Keratinocyte (primary cell): ENCODE measurements at regions not wholly inside any gene's neighbourhood (a gene's known extent, or its start where the extent isn't known, plus 50 kb on each side); places are given as distances from the start of the nearest gene placed in this dataset.

Experiments used
- DNase-seq: peaks from one replicate; pipeline ENCODE4 v3.0.0-alpha.2; 2011; ENCODE audit warnings: low read depth, missing footprints, low spot score
- FAIRE-seq: peaks from 2 replicates; lab custom pipeline; 2011; peaks lifted over from hg19 to GRCh38; lab: Jason Lieb, UNC
- H2AFZ ChIP-seq: 2 replicates; pipeline ENCODE4 v1.6.0; 2012; ENCODE audit warnings: low read length, control low read depth, inconsistent platforms; ENCODE audit not compliant: control insufficient read depth
- H3K27ac ChIP-seq: 2 replicates; pipeline ENCODE4 v1.5.1; 2011; ENCODE audit warnings: low read length; ENCODE audit not compliant: control insufficient read depth, insufficient read depth
- H3K27me3 ChIP-seq: 3 replicates; pipeline ENCODE4 v1.6.0; 2011; ENCODE audit warnings: low read length; ENCODE audit not compliant: control insufficient read depth, insufficient read depth; ENCODE audit errors: extremely low read depth
- H3K36me3 ChIP-seq, 2 experiments: 2 replicates in 1 of 2; 3 replicates in 1 of 2; pipeline ENCODE4 v1.5.1; 2011; ENCODE audit warnings: low read length in 2 of 2, mild to moderate bottlenecking in 1 of 2; ENCODE audit not compliant: control insufficient read depth in 2 of 2, insufficient read depth in 2 of 2; ENCODE audit errors: extremely low read depth in 1 of 2
- H3K4me1 ChIP-seq: 3 replicates; pipeline ENCODE4 v1.5.1; 2011; ENCODE audit warnings: low read length; ENCODE audit not compliant: control insufficient read depth, insufficient read depth; ENCODE audit errors: extremely low read depth
- H3K4me2 ChIP-seq: 3 replicates; pipeline ENCODE4 v1.6.0; 2011; ENCODE audit warnings: low read depth, low read length; ENCODE audit not compliant: control insufficient read depth, insufficient read depth; ENCODE audit errors: extremely low read depth
- H3K4me3 ChIP-seq, 3 experiments: fragments of 200-600 bp in 1 of 3; sonication (generic) in 1 of 3; 2 replicates in 2 of 3; 3 replicates in 1 of 3; pipeline ENCODE4 v1.5.1; 2011 to 2016; ENCODE audit warnings: low read length in 3 of 3, mild to moderate bottlenecking in 3 of 3, control low read depth in 2 of 3, inconsistent platforms in 1 of 3, low read depth in 1 of 3, mixed read lengths in 1 of 3, mixed run types in 1 of 3, moderate library complexity in 1 of 3; ENCODE audit not compliant: control insufficient read depth in 2 of 3, insufficient read depth in 2 of 3; ENCODE audit errors: extremely low read depth in 1 of 3
- H3K79me2 ChIP-seq: 2 replicates; pipeline ENCODE4 v1.6.0; 2012; ENCODE audit warnings: low read length; ENCODE audit not compliant: control insufficient read depth, insufficient read depth
- H3K9ac ChIP-seq: 3 replicates; pipeline ENCODE4 v1.6.0; 2011; ENCODE audit warnings: low read length; ENCODE audit not compliant: control insufficient read depth, insufficient read depth; ENCODE audit errors: extremely low read depth
- H3K9me1 ChIP-seq: 3 replicates; pipeline ENCODE4 v1.6.0; 2011; ENCODE audit warnings: low read length; ENCODE audit not compliant: control insufficient read depth, insufficient read depth; ENCODE audit errors: extremely low read depth
- H3K9me3 ChIP-seq: 2 replicates; pipeline ENCODE4 v1.5.1; 2012; ENCODE audit warnings: low read depth, low read length; ENCODE audit not compliant: control insufficient read depth
- H4K20me1 ChIP-seq: 3 replicates; pipeline ENCODE4 v1.6.0; 2011; ENCODE audit warnings: low read length; ENCODE audit not compliant: control insufficient read depth, insufficient read depth; ENCODE audit errors: extremely low read depth
- EZH2 ChIP-seq: IDR thresholded peaks from one replicate; pipeline ENCODE4 v1.6.1; 2012; ENCODE audit warnings: inconsistent platforms, mild to moderate bottlenecking, low read length, moderate library complexity
- dilution Hi-C: fragments of 300-500 bp; cut with MboI; formaldehyde crosslinking; loops from one replicate; pipeline ENCODE4 v1.7.0; 2020; ENCODE audit warnings: low sequenced_read_pairs; ENCODE audit not compliant: extremely low pct_ligation_motif_present
- TF ChIP-seq, protein P1 (sequence below), 3 experiments: IDR thresholded peaks in 1 of 3; conservative IDR thresholded peaks in 1 of 3; optimal IDR thresholded peaks in 1 of 3; 2 replicates in 2 of 3; 3 replicates in 1 of 3; pipeline versions ENCODE3 to v1.5.1; 2011; ENCODE audit warnings: low read length in 3 of 3, mild to moderate bottlenecking in 3 of 3, moderate library complexity in 2 of 3, control low read depth in 1 of 3, inconsistent platforms in 1 of 3; ENCODE audit not compliant: insufficient read depth in 2 of 3; ENCODE audit errors: extremely low read depth in 1 of 3

- no peak overlapping the region for H3K4me3 ChIP-seq
- no peaks in the 10 kb centered on the region for H3K9me3 ChIP-seq
- H4K20me1 ChIP-seq: no peaks in the 10 kb centered on the region
- no peak overlapping the region for H3K27ac ChIP-seq
- DNase-seq (no peak), FAIRE-seq (no peak)
- no peak overlapping the region for H3K4me2 ChIP-seq
- H3K36me3 ChIP-seq: no peaks in the 10 kb centered on the region
- dilution Hi-C loops: no loop called here
- H3K27me3 ChIP-seq: no peaks in the 10 kb centered on the region
- no peaks in the 10 kb centered on the region for H3K4me1 ChIP-seq
- no peak overlapping the region for H3K9ac ChIP-seq
- no peak for TF ChIP-seq EZH2
- TF ChIP-seq, protein P1, sequence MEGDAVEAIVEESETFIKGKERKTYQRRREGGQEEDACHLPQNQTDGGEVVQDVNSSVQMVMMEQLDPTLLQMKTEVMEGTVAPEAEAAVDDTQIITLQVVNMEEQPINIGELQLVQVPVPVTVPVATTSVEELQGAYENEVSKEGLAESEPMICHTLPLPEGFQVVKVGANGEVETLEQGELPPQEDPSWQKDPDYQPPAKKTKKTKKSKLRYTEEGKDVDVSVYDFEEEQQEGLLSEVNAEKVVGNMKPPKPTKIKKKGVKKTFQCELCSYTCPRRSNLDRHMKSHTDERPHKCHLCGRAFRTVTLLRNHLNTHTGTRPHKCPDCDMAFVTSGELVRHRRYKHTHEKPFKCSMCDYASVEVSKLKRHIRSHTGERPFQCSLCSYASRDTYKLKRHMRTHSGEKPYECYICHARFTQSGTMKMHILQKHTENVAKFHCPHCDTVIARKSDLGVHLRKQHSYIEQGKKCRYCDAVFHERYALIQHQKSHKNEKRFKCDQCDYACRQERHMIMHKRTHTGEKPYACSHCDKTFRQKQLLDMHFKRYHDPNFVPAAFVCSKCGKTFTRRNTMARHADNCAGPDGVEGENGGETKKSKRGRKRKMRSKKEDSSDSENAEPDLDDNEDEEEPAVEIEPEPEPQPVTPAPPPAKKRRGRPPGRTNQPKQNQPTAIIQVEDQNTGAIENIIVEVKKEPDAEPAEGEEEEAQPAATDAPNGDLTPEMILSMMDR (optimal IDR thresholded peaks at IDR 0.05 in 1 of 3, IDR thresholded peaks at IDR 0.05 in 1 of 3, conservative IDR thresholded peaks at IDR 0.05 in 1 of 3; ENCODE audit: extremely low read depth in 1 of 3, insufficient read depth in 2 of 3, low read length in 3 of 3): no peak
- H3K79me2 ChIP-seq: no peaks in the 10 kb centered on the region
- no peak overlapping the region for H2AFZ ChIP-seq
- H3K9me1 ChIP-seq: no peaks in the 10 kb centered on the region
Observed at GRCh38 chr20:11064946-11065345, 391.1 kb upstream of the JAG1 start.

DNA sequence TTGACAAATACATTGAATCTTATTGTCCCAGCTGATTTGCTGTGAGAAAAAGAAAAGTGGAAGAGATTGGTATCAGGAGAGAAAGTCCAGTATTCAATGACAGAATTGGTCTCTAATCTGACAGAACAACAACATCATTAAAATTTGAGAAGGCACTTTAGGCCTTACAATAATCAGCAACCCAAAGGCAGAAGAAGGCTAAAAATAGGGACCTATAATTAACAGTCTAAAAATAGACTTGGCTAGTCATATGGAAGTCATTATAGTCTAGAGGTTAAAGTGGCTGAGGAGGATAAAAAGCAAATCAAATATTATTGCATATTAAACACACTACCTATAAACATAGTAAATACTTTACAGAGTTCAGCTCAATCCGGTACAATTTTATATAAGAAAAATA is 393.6 kb upstream of the JAG1 start:
- FAIRE-seq: no peak
- H3K9ac ChIP-seq: no peak overlapping the region
- H3K9me1 ChIP-seq: no peaks in the 10 kb centered on the region
- no peak overlapping the region for H3K4me2 ChIP-seq
- H3K27me3 ChIP-seq: no peaks in the 10 kb centered on the region
- no peaks in the 10 kb centered on the region for H3K4me1 ChIP-seq
- no peaks in the 10 kb centered on the region for H3K79me2 ChIP-seq
- H3K27ac ChIP-seq: no peak overlapping the region
- no peak overlapping the region for H3K4me3 ChIP-seq
- no peak overlapping the region for H2AFZ ChIP-seq
- dilution Hi-C loops: no loop called here
- DNase-seq: no peak
- H3K36me3 ChIP-seq: no peaks in the 10 kb centered on the region
- TF ChIP-seq EZH2: no peak
- TF ChIP-seq, protein P1 (optimal IDR thresholded peaks at IDR 0.05 in 1 of 3, IDR thresholded peaks at IDR 0.05 in 1 of 3, conservative IDR thresholded peaks at IDR 0.05 in 1 of 3; ENCODE audit: extremely low read depth in 1 of 3, insufficient read depth in 2 of 3, low read length in 3 of 3): no peak
- no peaks in the 10 kb centered on the region for H4K20me1 ChIP-seq
- no peaks in the 10 kb centered on the region for H3K9me3 ChIP-seq
